ENCODE measurements at regions not wholly inside any gene's neighbourhood (a gene's known extent, or its start where the extent isn't known, plus 50 kb on each side); places are given as distances from the start of the nearest gene placed in this dataset.

DNA sequence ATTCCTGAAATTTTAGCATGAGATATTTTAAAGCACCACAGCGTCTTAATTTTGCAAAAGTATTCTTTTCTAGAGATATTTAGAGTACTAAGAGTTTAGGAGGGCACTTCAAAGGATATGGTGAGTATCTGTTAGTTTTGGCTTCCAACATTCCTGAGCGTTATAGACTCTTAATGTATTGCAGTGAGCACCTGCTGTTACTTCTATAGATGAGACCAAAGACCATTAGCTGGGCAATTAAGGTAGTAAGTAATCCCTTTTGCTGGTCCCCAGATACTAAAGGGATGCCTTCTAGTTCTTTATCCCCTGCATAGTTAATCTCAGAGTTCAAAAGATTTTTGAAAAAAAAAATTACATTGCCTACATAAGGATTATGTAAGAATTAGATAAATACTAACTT lies 975.6 kb downstream of the GALC start:
- ChIA-PET CTCF (no interaction called here), POLR2A (ENCODE audit: unreplicated experiment) (no interaction called here)
- Histone ChIP-seq H3K9ac (ENCODE audit: low read depth, low read length) (no peak overlapping the region), H3K4me1 (ENCODE audit: control insufficient read depth, insufficient read depth, low read length) (no peaks in the 10 kb centered on the region), H3K79me1 (ENCODE audit: low read depth in 1 of 2, low read length in 2 of 2) (no peaks in the 10 kb centered on the region), H2BK15ac (ENCODE audit: low read depth, low read length) (no peak overlapping the region), H2BK20ac (ENCODE audit: low read depth, low read length) (no peak overlapping the region), H2AK9ac (replicated peaks; ENCODE audit: low read depth, low read length, poor library complexity) (no peak overlapping the region), H3K14ac (replicated peaks; ENCODE audit: low read depth, low read length) (no peak overlapping the region), H3K9me1 (ENCODE audit: insufficient read depth, low read length) (no peaks in the 10 kb centered on the region), H4K91ac (ENCODE audit: insufficient read depth, low read depth, low read length) (no peak overlapping the region), H3K9me3 (ENCODE audit: control insufficient read depth, insufficient read depth, low read length) (no peaks in the 10 kb centered on the region; the same call in 1 of the 2 replicates), H3K4me2 (ENCODE audit: low read depth, low read length) (no peak overlapping the region), H4K20me1 (ENCODE audit: insufficient read depth, low read length) (no peaks in the 10 kb centered on the region), H2BK5ac (ENCODE audit: low read depth, low read length, poor library complexity, severe bottlenecking) (no peak overlapping the region), H2BK120ac (ENCODE audit: low read depth, low read length) (no peak overlapping the region), H3K36me3 (ENCODE audit: control insufficient read depth, insufficient read depth, low read length) (no peaks in the 10 kb centered on the region), H2AK5ac (ENCODE audit: low read depth, low read length) (no peak overlapping the region), H3K4ac (ENCODE audit: low read depth, low read length) (no peak overlapping the region), H4K5ac (ENCODE audit: low read depth, low read length) (no peak overlapping the region), H3K23ac (ENCODE audit: low read depth, low read length) (no peak overlapping the region), H3K4me3 (ENCODE audit: insufficient read depth, low read depth, low read length) (no peak overlapping the region), H4K8ac (ENCODE audit: low read depth in 2 of 2, low read length in 2 of 2) (no peak overlapping the region), H3K18ac (ENCODE audit: low read depth, low read length) (no peak overlapping the region), H3K56ac (ENCODE audit: extremely low read depth, insufficient read depth, low read length) (no peak overlapping the region), H3K27me3 (ENCODE audit: control insufficient read depth, insufficient read depth, low read length) (no peaks in the 10 kb centered on the region), H2AFZ (replicated peaks; ENCODE audit: low read length, poor library complexity) (no peak overlapping the region), H3K27ac (ENCODE audit: insufficient read depth, low read length) (no peak overlapping the region)
- WGBS, 2 experiments (ENCODE audit: extremely low coverage in 2 of 2, insufficient read length in 1 of 2) = no CpG with 5 or more reads among the region's 2 CpGs
- intact Hi-C loops (cut with micrococcal nuclease) (no loop called here), in situ Hi-C loops (cut with MboI; ENCODE audit: low sequenced_read_pairs) (no loop called here), dilution Hi-C loops (cut with HindIII; ENCODE audit: low sequenced_read_pairs, unreplicated experiment) (no loop called here)
- no TSS peak for BruUV-seq (replicated peaks)
- no peak for TF ChIP-seq RAD21 (IDR thresholded peaks at IDR 0.05; ENCODE audit: low read length)
- no peak for TF ChIP-seq ELK1 (IDR thresholded peaks at IDR 0.05; ENCODE audit: borderline replicate concordance, low read depth, low read length)
- TF ChIP-seq BHLHE40 (IDR thresholded peaks at IDR 0.05; ENCODE audit: low read depth, low read length) = no peak
- no peak for TF ChIP-seq CHD1 (IDR thresholded peaks at IDR 0.05; ENCODE audit: low read depth, low read length)
- TF ChIP-seq CTCF (conservative IDR thresholded peaks at IDR 0.05; ENCODE audit: low read depth, low read length) = no peak
- no peak for TF ChIP-seq POLR2A (IDR thresholded peaks at IDR 0.05; ENCODE audit: low read depth, low read length)
- TF ChIP-seq RCOR1 (IDR thresholded peaks at IDR 0.05; ENCODE audit: insufficient replicate concordance, low read length) = no peak
- no peak for TF ChIP-seq USF2 (IDR thresholded peaks at IDR 0.05; ENCODE audit: low read depth, low read length)
- no peak for ATAC-seq (ENCODE audit: low read depth)
- no peak for DNase-seq

All from IMR-90 (cell line).